ENCODE measurements at regions not wholly inside any gene's neighbourhood (a gene's known extent, or its start where the extent isn't known, plus 50 kb on each side); places are given as distances from the start of the nearest gene placed in this dataset.

DNA sequence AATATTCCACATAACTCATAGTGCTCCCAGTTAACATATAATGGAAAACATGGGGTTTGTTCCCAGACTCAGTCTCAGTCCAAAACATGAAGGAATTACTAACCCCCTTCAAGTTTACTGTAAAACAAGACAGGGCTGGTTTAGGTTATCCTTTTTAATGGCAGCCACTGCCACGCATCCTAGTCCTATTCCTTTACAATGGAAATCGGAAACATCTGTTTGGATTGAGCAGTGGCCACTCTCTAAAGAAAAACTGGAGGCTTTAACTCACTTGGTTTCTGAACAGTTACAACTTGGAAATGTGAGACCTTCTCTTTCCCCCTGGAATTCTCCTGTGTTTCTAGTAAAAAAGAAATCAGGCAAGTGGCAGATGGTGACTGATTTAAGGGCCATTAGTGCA is 609.9 kb upstream of the ACO1 start:
- H3K9me3 Mint-ChIP-seq: peaks cover 49 to 53% of the 10 kb centered on the region in 2 experiments
- Histone ChIP-seq H3K27me3 (ENCODE audit: insufficient read depth, low read length) (no peaks in the 10 kb centered on the region), H3K23me2 (ENCODE audit: insufficient read length, low read depth, low read length, poor library complexity, severe bottlenecking) (no peaks in the 10 kb centered on the region), H3K4ac (ENCODE audit: low read depth, low read length) (no peak overlapping the region), H2AFZ (ENCODE audit: low read length) (no peak overlapping the region), H4K20me1 (ENCODE audit: control insufficient read depth, insufficient read depth, insufficient read length) (no peaks in the 10 kb centered on the region), H2BK20ac (ENCODE audit: low read depth, low read length, poor library complexity, severe bottlenecking) (no peak overlapping the region), H3K27ac (ENCODE audit: insufficient read length, low read depth, low read length) (no peak overlapping the region), H3K4me2 (ENCODE audit: insufficient read depth, insufficient read length, low read length) (no peak overlapping the region), H3K79me1 (ENCODE audit: insufficient read depth, low read depth, low read length, poor library complexity, severe bottlenecking) (no peaks in the 10 kb centered on the region), H3K4me1 (ENCODE audit: insufficient read depth, low read length) (no peaks in the 10 kb centered on the region), H4K91ac (ENCODE audit: insufficient read length, low read depth, low read length) (no peak overlapping the region), H4K5ac (ENCODE audit: insufficient read length, low read depth, low read length) (no peak overlapping the region), H3K79me2 (ENCODE audit: insufficient read depth, low read length) (no peaks in the 10 kb centered on the region), H3K56ac (ENCODE audit: insufficient read length, low read depth, low read length) (no peak overlapping the region), H4K8ac (replicated peaks; ENCODE audit: insufficient read length, low read depth, low read length) (no peak overlapping the region), H2BK15ac (ENCODE audit: low read depth, low read length) (no peak overlapping the region), H3K23ac (ENCODE audit: insufficient read length, low read depth, low read length) (no peak overlapping the region), H3T11ph (ENCODE audit: low read length) (no peak overlapping the region), H3K18ac (ENCODE audit: insufficient read length, low read depth, low read length) (no peak overlapping the region), H2BK120ac (ENCODE audit: low read depth, low read length, poor library complexity, severe bottlenecking) (no peak overlapping the region), H3K9me3 (ENCODE audit: control insufficient read depth, low read depth, low read length) (peaks cover 13% of the 10 kb centered on the region), H2BK12ac (ENCODE audit: insufficient read length, low read depth, low read length) (no peak overlapping the region), H2BK5ac (ENCODE audit: insufficient read length, low read length) (no peak overlapping the region), H2AK5ac (ENCODE audit: insufficient read length, low read length) (no peak overlapping the region), H3K14ac (ENCODE audit: insufficient read depth, low read length) (no peak overlapping the region), H3K9ac (ENCODE audit: extremely low read depth, insufficient read length, low read length) (no peak overlapping the region)
- H3K27me3 Mint-ChIP-seq (ENCODE audit: low read depth): peaks cover 2% of the 10 kb centered on the region; the same call in 1 of the 2 replicates
- no peaks in the 10 kb centered on the region for H3K4me1 Mint-ChIP-seq
- H3K27ac Mint-ChIP-seq: no peak overlapping the region
- H3K36me3 Mint-ChIP-seq (ENCODE audit: insufficient read depth in 1 of 3, low read depth in 3 of 3): peaks cover 17 to 45% (median 34%) of the 10 kb centered on the region in 3 experiments
- H3K4me3 Mint-ChIP-seq: no peak overlapping the region
- TF ChIP-seq, protein P1, sequence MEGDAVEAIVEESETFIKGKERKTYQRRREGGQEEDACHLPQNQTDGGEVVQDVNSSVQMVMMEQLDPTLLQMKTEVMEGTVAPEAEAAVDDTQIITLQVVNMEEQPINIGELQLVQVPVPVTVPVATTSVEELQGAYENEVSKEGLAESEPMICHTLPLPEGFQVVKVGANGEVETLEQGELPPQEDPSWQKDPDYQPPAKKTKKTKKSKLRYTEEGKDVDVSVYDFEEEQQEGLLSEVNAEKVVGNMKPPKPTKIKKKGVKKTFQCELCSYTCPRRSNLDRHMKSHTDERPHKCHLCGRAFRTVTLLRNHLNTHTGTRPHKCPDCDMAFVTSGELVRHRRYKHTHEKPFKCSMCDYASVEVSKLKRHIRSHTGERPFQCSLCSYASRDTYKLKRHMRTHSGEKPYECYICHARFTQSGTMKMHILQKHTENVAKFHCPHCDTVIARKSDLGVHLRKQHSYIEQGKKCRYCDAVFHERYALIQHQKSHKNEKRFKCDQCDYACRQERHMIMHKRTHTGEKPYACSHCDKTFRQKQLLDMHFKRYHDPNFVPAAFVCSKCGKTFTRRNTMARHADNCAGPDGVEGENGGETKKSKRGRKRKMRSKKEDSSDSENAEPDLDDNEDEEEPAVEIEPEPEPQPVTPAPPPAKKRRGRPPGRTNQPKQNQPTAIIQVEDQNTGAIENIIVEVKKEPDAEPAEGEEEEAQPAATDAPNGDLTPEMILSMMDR (conservative IDR thresholded peaks at IDR 0.05): no peak
- DNase-seq: no peak
- no CpG with 5 or more reads among the region's 2 CpGs for WGBS (ENCODE audit: extremely low coverage, insufficient read length, low lambda C conversion rate)

Data from H9 (cell line).